ENCODE measurements at regions not wholly inside any gene's neighbourhood (a gene's known extent, or its start where the extent isn't known, plus 50 kb on each side); places are given as distances from the start of the nearest gene placed in this dataset.

- TF ChIP-seq POLR2A (IDR thresholded peaks at IDR 0.05) (no peak), CTCF (IDR thresholded peaks at IDR 0.05) (no peak)
Observed at GRCh38 chr4:27484216-27484615, 623.6 kb downstream of the STIM2 start.
